Stimulated activated CD8-positive, alpha-beta memory T cell treated with anti-CD3 and anti-CD28 coated beads, Interleukin-7, amount 100 ng/mL, for 48 hours (primary cell): ENCODE measurements at regions not wholly inside any gene's neighbourhood (a gene's known extent, or its start where the extent isn't known, plus 50 kb on each side); places are given as distances from the start of the nearest gene placed in this dataset.
A peak's percentile ranks its signal among the peaks of the same experiment; 100 is the strongest.
"Not testable (repeated sequence)": the region's sequence is repeated elsewhere in the genome, so short reads cannot be mapped to it uniquely, and the experiment has no call there.

Experiments used
- DNase-seq, 2 donors: peaks; one replicate each; pipeline ENCODE4 v3.0.0-alpha.2; 2020; ENCODE audit warnings: low read depth in 1 of 2; ENCODE audit errors: extremely low read depth in 1 of 2

- no peak for DNase-seq
Observed at GRCh38 chr19:13665125-13665905, 99.0 kb upstream of the MRI1 start.

- DNase-seq, result no peak
Observed at GRCh38 chr19:13652810-13653590, 111.3 kb upstream of the MRI1 start.

- DNase-seq, result no peak
Observed at GRCh38 chr19:13646758-13647157, 117.6 kb upstream of the MRI1 start.

GRCh38 chr19:13644645-13645044, 119.7 kb upstream of the MRI1 start:
- DNase-seq, result no peak

- DNase-seq, result no peak
Observed at GRCh38 chr19:13640611-13641010, 123.7 kb upstream of the MRI1 start.

GRCh38 chr19:13639342-13639929, 124.9 kb upstream of the MRI1 start:
- no peak for DNase-seq

- DNase-seq, result peak in 1 of 2 donors; percentile 0
Observed at GRCh38 chr19:13637664-13638063, 126.7 kb upstream of the MRI1 start.

GRCh38 chr19:13634658-13635057, 128.4 kb upstream of the CACNA1A start:
- DNase-seq, result no peak

- no peak for DNase-seq
Observed at GRCh38 chr19:13633522-13633922, 127.2 kb upstream of the CACNA1A start.

GRCh38 chr19:13633109-13633508, 126.8 kb upstream of the CACNA1A start:
- DNase-seq, result no peak

- not testable (repeated sequence) for DNase-seq
Observed at GRCh38 chr19:13632164-13632563, 125.9 kb upstream of the CACNA1A start.

- DNase-seq, result no peak
Observed at GRCh38 chr19:13629687-13630357, 123.5 kb upstream of the CACNA1A start.

- DNase-seq, result no peak
Observed at GRCh38 chr19:13627531-13627930, 121.3 kb upstream of the CACNA1A start.

- no peak for DNase-seq
Observed at GRCh38 chr19:13623716-13624710, 117.7 kb upstream of the CACNA1A start.

GRCh38 chr19:13622766-13623715, 116.8 kb upstream of the CACNA1A start:
- no peak for DNase-seq

- DNase-seq, result peak; percentile 33 to 58
Observed at GRCh38 chr19:13621413-13621812, 115.1 kb upstream of the CACNA1A start.

- no peak for DNase-seq
Observed at GRCh38 chr19:13619203-13619632, 112.9 kb upstream of the CACNA1A start.

GRCh38 chr19:13615890-13616289, 109.6 kb upstream of the CACNA1A start:
- no peak for DNase-seq

- no peak for DNase-seq
Observed at GRCh38 chr19:13613447-13613846, 107.2 kb upstream of the CACNA1A start.
